GM19239 (cell line): ENCODE measurements at regions not wholly inside any gene's neighbourhood (a gene's known extent, or its start where the extent isn't known, plus 50 kb on each side); places are given as distances from the start of the nearest gene placed in this dataset.

Source experiments
- DNase-seq: peaks from one replicate; pipeline ENCODE4 v3.0.0; 2011; ENCODE audit warnings: low spot score; ENCODE audit not compliant: insufficient read length
- FAIRE-seq: peaks from 2 replicates; lab custom pipeline; 2011; peaks lifted over from hg19 to GRCh38; lab: Jason Lieb, UNC

DNA sequence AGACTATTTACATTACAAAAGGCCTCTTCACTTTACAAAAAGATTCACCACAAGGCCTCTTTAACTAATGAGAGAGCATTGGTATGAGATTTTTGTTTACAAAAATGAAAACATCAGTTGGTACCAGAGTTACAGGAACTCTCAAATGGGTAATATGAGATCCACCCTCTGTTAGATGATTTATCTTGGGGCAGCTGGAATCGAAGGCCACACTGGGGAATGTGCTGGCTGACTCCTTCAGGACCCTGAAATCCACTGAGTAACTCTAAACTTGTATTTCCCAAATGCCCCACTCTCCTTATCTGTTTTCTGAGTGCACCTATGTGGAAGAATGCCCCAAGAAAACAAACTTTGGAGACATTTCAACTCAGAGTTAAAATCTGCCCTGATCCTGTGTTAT lies 232.9 kb upstream of the F9 start:
- FAIRE-seq (no peak), DNase-seq (no peak)

DNA sequence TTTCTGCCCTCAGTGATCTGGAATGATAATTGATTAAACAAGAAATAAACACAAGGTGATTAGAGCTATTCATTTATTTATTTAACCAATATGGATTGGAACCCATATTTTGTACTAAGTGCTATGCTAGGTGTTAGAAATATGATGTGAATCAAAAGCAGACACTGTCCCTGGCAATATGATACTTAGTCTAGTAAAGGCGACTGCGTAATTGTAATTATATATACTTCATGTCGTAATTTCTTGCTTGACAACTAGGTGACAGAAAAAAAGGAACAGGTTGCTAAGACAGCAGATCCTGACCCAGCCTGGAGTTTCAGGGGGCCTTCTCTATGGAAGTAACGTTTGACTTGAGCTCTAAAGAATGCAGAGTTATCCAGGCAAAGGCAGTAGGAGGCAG lies 236.5 kb upstream of the F9 start:
- DNase-seq (no peak), FAIRE-seq (no peak)

DNA sequence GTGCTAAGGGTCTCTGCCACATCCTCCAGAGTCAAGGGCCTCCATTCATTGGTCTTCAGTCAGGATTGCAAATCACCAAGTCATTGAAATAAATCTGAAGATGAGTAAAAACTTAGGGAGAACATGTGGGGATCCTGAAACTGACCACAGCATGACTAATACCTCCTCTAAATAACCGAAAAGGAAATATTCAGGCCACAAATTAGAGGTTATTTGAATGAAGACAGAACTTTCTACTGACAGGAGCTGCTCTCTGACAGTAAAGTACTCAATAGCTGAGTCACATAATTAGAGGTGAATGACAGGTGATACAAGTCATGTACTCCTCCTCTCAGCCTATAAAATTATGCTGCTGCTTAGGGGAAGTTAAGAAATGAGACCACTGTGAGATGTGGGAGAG lies 240.2 kb upstream of the F9 start:
- no peak for FAIRE-seq
- no peak for DNase-seq

DNA sequence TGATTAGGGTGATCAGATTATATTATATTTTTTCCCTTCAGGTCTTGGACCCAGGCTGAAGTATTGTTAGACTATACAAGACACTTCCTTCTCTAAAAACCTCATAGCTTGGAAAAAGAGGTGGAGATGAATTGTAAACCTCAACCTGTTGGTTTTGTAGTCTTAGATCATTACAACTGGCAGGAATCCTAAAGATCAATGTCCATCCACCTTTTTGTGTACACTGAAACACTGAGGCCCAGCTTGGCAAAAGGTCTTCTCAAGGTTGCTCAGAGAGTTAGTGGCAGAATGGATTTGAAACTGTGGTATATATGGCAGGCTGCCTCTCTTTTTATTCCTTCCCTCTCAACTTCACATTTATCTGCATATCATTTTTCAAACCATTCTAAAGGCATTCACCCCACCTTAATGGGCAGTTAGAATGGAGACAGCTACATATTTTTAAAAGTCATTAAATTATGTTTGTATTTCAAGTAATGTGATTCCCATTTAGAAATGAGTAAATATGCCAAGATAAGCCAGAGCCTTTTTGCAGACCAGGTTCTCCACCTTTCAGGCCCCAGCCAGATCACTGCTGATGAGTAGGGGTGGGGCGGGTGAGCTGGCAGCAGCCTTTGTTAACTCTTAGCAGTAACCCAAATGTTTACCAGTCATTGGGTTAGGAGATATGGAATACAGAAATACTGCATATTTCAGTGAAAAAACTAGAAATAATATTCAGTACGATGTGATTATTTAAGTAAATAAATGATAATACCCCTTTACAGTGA lies 243.2 kb upstream of the F9 start:
- FAIRE-seq = no peak
- no peak for DNase-seq

DNA sequence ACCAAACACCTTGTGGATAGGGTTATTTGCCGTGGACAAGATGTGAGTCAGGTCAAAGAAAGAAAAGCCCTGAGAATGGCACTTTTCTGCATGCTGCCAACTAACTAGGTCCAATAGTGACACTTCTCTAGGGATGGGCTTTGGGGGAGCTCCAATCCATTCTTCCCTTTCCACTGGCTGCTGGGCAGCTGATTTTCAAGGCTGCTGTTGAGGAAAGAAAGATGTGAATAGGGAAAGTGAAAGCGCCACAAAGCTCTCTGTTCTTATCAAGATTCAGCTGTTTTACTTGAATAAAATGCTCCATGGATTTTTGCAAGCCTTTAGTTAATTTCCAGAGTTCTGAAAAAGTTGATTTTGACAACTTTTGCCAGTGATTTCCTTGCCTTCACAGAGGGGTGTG lies 244.2 kb upstream of the F9 start:
- no peak for FAIRE-seq
- no peak for DNase-seq

DNA sequence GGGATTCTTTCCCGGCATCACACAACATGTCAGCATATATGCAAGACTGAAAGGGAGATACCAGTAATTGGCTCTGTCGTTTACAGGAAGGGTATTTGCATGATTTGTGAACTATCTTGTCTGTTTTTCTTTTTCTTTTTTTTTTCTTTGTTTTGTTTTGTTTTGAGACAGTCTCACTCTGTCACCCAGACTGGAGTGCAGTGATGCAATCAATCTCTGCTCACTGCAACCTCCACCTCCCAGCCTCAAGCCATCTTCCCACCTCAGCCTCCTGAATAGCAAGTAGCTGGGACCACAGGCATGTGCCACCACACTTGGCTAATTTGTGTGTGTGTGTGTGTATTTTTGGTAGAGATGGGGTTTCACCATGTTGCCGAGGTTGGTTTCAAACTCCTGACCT lies 262.7 kb upstream of the F9 start:
- DNase-seq (no peak), FAIRE-seq (no peak)

DNA sequence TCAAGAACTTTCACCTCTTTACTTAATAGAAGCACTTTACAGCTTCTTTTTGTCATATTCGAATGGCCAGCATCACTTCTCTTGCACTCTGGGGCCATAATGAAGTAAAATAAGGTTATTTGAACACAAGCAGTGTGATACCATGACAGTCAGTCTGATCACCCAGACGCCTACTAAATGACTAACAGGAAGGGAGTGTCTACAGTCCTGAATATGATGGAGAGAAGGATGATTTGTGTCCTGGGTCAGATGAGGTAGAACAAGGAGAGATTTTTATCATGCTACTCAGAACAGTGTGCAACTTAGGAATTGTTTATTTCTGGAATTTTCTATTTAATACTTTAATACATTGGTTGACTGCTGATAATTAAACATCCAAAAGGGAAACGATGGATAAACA lies 284.2 kb upstream of the F9 start:
- DNase-seq = no peak
- FAIRE-seq = no peak

DNA sequence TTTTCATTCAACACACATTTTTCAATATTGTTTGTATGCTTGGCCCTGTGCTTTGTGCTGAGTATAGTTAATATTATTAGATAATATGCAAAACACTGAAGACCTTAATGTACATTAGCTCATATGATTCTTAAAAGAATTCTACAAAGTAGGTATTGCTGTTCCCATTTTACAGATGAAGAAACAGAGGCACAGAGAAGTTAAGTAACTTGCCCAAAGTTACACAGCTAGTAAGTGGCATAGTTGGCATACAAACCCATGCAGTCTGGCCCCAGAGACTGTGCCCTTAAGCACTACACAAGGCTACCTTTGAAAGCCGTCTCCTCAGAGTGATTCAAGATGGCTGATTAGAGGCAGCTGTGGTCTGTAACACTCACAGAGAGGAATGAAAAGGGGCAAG lies 293.4 kb upstream of the F9 start:
- DNase-seq = no peak
- FAIRE-seq = no peak

DNA sequence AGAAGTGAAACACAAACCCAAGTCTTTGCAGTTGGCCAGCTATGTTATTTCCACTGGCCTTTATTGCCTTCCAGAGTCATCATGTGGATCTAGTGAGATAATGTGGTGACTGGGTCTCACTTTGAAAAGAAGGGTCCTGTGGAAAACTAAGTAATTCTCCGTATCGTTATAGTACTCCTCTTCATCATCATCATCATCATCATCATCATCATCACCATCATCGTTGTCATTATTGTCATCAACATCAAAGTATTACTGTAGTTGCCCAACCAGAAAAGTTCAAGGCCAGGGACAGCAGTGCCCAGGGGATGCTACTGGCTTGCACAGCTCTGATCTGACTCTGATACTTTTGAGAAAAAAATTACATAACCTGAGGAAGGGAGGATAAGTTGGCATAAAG lies 295.6 kb upstream of the F9 start:
- DNase-seq (no peak), FAIRE-seq (no peak)

DNA sequence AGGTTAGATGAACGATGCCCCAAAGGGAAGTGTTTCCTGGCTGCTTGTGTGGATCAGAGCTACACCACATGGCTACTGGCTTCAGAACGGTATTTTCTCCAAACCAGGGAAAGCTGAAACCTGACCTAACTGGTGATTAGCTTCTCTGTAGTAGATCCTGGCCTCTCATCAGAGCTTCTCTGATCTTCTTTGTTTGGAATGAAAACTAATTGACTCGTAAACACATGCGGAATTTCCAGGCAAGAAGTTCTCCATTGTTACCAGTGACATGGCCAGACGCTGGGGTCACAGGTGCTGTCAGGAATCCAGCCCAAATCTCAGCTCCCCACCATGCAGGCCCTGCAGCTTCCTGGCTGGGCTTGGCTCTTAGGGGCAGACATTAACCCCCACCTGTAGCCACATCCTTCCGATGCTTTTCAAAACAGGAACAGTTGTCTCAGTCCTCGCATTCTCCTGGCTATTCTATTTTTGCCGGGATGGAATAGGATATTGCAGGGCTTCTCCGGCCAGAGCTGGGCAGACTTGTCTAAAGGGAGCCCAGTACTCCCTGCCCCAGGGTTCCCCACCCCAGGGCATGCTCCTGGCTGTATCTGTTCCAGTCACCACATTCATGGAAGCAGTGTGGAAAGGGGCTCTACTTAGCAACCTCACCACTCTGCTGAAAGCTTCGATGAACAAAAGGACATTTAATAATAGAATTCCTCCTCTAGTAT lies 305.4 kb upstream of the F9 start:
- FAIRE-seq = no peak

DNA sequence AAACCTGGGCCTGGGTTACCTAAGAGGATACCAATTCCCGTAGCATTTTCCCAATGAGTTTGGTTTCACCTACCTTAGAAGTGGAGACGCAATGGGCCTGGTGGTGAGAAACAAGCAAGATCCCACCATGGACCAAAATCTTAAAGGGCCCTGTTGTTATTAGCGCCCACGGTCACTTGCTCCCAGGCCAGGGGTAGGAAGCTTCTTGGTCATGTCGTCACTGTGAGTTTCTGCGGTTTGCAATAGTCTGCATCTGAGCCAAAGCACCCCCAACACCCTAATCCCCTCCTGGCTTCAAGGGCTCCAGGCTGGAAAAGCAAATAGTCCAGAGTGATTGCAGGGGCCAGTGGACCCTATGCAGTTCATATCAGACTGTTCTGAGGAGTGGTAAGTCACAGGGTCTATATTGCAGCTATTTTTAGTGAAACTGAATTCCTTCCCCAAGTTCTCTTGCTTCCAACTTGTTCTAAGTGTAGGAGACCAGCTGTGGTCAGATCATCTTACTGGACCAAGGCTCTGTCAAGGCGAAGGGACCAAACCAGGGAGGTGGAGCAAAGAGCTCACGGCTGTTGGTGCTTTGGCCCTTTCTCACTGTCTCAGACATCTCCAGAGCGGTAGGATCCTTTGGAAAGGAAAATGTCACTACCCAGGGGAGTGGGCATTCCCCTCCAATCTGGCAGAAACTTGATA lies 307.9 kb upstream of the F9 start:
- FAIRE-seq (no peak), DNase-seq (no peak)

More for the DNA sequence above, 305.4 kb upstream of the F9 start:
- DNase-seq = no peak

DNA sequence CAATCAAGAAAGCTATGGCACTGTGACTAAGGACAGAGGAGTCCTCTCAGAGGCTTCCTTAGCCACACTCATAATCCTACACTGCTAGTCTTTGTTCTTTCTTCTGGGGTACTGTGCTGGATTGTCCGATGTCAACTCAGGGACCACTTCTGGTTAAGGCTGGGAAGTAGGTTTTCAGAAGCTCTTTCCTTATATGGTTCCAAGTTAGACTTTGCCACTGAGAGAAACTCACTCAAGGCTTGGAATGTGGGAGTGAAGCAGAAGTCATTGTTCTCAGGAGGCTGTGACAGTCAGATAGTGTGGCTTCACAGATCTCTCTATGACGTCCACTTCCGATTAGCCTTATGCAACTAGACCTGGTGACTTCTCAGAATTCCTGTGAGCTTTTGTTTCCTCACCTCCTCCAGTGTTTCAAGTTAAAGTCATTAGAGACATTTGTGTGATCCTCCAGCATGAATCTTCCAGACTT lies 317.3 kb upstream of the F9 start:
- FAIRE-seq (no peak), DNase-seq (no peak)

DNA sequence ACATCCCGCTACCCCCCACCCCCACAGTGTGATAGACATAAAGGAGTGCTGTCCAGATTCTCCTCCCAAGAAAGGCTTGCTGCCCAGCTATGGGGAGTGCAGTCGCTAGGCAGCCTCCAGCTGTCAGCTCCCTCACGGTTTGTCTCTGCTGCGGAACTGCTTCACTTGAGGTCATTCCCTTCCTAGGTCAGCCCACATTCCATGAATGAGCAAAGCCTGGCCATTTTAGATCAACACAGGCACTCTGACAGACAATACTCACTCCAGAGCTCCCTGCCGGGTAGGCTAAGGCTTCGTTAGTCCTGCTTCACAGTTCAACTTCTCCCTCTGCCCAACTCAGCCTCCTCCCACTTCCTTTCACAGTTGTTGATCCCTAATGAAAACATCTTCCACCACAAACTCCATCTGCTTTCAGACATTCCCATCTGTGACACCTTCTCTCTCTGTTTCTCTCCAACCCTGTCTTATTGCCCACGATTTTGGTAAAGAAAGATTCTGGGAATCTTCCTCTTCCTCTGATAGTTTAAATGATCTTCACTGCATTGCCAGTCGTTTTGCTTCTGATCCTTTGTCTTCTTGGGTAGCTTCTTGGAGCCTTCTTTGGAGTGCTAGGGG lies 318.9 kb upstream of the F9 start:
- DNase-seq (no peak), FAIRE-seq (no peak)

DNA sequence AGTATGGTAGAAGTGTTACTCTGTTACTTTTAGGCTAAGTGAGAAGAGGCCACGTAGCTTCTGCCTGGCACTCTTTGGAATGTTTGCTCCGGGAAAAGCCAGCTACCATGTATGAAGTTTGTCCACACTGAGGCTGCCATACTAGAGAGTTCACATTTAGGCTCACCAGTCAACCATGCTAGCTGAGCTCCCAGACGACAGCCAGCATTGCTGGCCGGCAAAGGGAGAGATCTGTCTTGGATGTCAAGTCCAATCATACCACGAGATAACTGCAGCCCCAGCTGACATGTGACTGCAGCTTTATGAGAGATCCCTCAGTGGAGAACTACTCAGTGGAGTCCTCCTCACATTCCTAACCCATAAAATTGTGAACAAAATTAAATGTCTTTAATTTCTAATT lies 321.2 kb upstream of the F9 start:
- no peak for FAIRE-seq
- no peak for DNase-seq

DNA sequence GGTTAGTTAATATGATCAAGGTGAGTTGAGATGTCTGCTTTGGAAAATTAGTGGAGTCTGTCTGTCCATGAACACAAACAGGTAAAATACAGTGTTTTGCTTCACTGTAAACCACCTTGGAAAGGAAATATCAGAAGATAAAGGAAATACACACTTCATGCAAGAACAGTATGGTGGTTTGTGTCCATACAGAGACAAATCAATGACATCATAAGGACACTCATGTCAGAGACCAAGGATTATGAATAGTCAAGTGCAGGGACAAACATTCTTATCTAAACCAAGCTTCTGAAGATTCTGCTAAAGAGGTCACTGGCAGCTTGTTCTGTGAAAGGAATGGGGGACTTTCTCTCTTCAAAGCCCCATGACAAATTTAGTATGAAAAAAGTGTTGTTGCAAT lies 322.9 kb upstream of the F9 start:
- DNase-seq = no peak
- FAIRE-seq = no peak

DNA sequence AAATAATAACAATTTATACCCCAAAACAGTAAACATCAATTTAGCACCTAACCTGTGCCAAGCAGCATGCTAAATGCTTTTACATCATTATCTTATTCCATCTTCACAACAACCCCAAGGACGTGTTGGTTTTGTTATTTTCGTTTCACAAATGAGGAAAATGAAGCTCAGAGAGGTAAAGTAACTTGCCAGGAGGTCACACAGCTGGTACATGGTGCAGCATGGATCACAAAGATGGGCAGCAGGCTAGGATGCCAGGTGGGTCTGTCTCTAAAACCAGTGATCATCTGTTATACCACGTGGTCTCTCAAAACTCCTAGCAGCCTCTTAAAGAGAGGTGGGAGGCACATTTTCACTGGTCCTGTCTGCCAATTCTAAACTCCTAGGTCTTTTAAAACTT lies 323.6 kb upstream of the F9 start:
- FAIRE-seq = no peak

DNA sequence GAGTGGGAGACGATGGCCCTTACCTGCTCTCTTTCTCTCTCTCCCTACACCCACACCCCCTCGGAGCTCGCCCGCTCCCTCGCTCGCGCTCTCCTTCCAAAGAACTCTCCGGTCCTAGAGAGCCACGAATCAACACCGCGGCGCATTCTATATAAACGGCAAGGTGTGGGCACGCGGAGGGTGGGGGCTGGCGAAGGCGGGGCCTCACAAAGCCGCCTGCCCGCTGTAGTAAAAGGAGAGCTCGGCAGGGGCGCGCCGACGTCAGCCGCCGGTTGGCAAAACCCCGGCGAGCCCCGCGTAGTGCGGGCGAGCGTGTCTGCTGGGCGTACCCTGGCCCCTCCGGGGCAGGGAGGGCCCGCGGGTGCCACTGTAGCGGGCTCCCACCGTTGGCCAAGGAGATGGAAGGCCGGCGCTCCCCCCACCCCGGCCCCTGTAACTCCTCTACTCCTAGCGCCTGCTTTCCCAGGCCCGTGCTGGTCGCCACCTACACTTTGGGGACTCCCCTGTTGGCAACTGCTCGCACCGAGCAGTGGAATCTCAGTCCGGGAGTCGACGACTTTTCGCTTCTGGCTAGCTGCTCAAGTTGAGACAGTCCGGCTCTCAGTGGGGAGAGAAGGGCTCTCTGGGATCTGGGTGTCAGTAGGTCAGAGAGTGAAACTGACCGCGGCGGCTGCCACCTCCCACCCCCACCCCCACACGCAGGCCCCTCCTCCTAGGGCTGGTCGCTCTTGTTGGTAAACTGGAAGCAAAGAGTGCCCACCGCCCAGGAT lies 325.5 kb upstream of the F9 start:
- no peak for FAIRE-seq
- DNase-seq = no peak

More for the DNA sequence above, 323.6 kb upstream of the F9 start:
- DNase-seq = no peak

DNA sequence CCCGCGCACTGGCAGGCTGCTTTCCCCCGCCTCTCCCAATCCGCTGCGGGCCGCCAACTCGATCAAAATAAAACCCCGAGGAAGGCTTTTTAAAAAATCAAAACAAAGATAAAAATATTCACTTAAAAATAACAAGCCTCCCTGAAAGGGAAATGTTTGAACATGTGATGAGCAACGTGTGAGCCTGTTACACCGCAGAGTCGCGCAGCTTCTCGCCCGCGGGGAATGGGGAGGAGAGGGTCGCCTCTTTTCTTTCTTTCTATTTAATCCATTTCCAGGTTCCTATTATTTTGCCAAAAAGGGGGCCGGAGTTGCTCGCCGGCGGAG lies 326.0 kb upstream of the F9 start:
- no peak for DNase-seq
- FAIRE-seq = no peak

DNA sequence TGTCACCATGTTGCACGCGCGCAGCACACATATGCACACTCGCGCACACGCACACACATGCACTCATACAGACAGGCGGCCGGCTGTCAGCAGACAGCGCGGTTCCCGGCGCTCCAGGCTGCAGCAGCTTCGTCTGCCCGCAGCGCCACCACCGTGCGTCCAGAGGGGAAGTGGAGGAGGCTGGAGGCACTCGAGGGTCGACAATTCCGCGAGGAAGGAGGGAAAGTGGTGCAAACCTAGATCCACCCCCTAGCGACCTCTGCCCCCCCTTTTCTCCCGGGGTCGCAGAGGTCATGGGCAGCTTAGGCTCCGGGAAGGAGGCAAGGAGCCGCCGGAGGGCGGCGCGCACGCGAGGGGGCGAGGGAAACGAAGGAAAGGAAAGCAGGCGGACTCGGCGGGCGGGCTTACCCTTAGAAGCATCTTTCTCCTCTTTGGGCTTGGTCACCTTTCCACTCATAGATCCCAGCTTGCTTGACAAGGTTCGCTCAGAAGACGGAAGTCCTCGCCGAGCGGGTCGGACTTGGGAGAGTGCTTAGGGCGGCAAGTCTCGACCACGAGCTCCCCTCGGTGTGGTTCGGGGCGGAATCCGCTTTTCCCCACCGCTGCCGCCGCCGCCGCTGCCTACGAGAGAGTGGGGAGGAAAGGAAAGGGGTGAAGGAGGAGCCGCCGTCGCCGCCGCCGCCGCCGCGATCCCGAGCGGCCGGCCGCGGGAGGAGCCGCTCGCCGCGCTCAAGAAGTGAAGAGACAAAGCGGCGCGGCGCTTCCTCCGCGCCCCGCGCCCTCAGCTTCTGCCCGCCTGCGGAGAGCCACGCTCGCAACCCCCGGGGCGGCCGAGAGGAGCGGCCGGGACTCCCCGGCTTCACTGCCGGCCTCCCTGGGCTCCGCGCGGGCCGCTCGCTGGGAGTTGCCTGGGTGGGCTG lies 326.6 kb upstream of the F9 start:
- DNase-seq (no peak), FAIRE-seq (no peak)
